Smooth muscle cell (in vitro differentiated cells): ENCODE measurements at regions not wholly inside any gene's neighbourhood (a gene's known extent, or its start where the extent isn't known, plus 50 kb on each side); places are given as distances from the start of the nearest gene placed in this dataset.
"Not testable (repeated sequence)": the region's sequence is repeated elsewhere in the genome, so short reads cannot be mapped to it uniquely, and the experiment has no call there.

Experiments
- DNase-seq: peaks from one replicate; lab custom pipeline; 2025; ENCODE audit not compliant: unreplicated experiment; lab: John Stamatoyannopoulos, UW
- H2AFZ ChIP-seq: fragments of 200-600 bp; sonication (generic); 2 replicates; pipeline ENCODE4 v1.6.0; 2016; ENCODE audit warnings: antibody characterized with exemption, low read depth, mild to moderate bottlenecking
- H3F3A ChIP-seq: fragments of 200-600 bp; sonication (generic); 2 replicates; pipeline ENCODE4 v1.6.0; 2017; ENCODE audit warnings: antibody characterized with exemption, low read depth
- H3K27ac ChIP-seq: fragments of 200-600 bp; sonication (generic); 2 replicates; pipeline ENCODE4 v1.5.1; 2016; ENCODE audit warnings: low read depth, mild to moderate bottlenecking
- H3K27me3 ChIP-seq: fragments of 200-600 bp; sonication (generic); 2 replicates; pipeline ENCODE4 v1.6.1; 2016; ENCODE audit warnings: low read depth, mild to moderate bottlenecking
- H3K36me3 ChIP-seq: fragments of 200-600 bp; sonication (generic); 2 replicates; pipeline ENCODE4 v1.5.1; 2016; ENCODE audit warnings: low read depth
- H3K4me1 ChIP-seq: fragments of 200-600 bp; sonication (generic); 2 replicates; pipeline ENCODE4 v1.5.1; 2016; ENCODE audit warnings: low read depth
- H3K4me2 ChIP-seq: fragments of 200-600 bp; sonication (generic); 2 replicates; pipeline ENCODE4 v1.6.0; 2016; ENCODE audit warnings: mild to moderate bottlenecking
- H3K4me3 ChIP-seq: fragments of 200-600 bp; sonication (generic); 2 replicates; pipeline ENCODE4 v1.5.1; 2016; ENCODE audit warnings: mild to moderate bottlenecking
- H3K79me2 ChIP-seq: fragments of 200-600 bp; sonication (generic); 2 replicates; pipeline ENCODE4 v1.6.0; 2016; ENCODE audit warnings: low read depth, mild to moderate bottlenecking
- H3K9ac ChIP-seq: fragments of 200-600 bp; sonication (generic); 2 replicates; pipeline ENCODE4 v1.6.0; 2016; ENCODE audit warnings: low read depth
- H3K9me3 ChIP-seq: fragments of 200-600 bp; sonication (generic); replicated peaks from 2 replicates; pipeline ENCODE4 v1.5.1; 2016; ENCODE audit warnings: low read depth
- H4K20me1 ChIP-seq: fragments of 200-600 bp; sonication (generic); 2 replicates; pipeline ENCODE4 v1.6.0; 2016; ENCODE audit warnings: low read depth
- CTCF ChIP-seq: fragments of 200-600 bp; sonication (generic); IDR thresholded peaks from 2 replicates; pipeline ENCODE4 v1.5.1; 2017; ENCODE audit warnings: borderline replicate concordance, mild to moderate bottlenecking, antibody characterized with exemption; ENCODE audit not compliant: insufficient read depth, poor library complexity, severe bottlenecking
- WGBS: methylation state at CpG from one replicate; pipeline ENCODE4 v1.1.7; 2016; ENCODE audit warnings: low lambda C conversion rate; 5-methylcytosine and 5-hydroxymethylcytosine counted together

GRCh38 chr3:191026746-191027145 lies 164.3 kb upstream of the GMNC start:
- Histone ChIP-seq H3K4me2 (no peak overlapping the region), H3K9me3 (no peaks in the 10 kb centered on the region), H4K20me1 (no peaks in the 10 kb centered on the region), H3K27ac (no peak overlapping the region), H2AFZ (no peak overlapping the region), H3K36me3 (no peaks in the 10 kb centered on the region), H3K4me1 (no peaks in the 10 kb centered on the region), H3K79me2 (no peaks in the 10 kb centered on the region), H3K4me3 (no peak overlapping the region), H3K9ac (no peak overlapping the region), H3F3A (no peaks in the 10 kb centered on the region), H3K27me3 (no peaks in the 10 kb centered on the region)
- WGBS = 78% methylated on average over 1 of the region's 1 CpG
- DNase-seq = no peak
- TF ChIP-seq CTCF = no peak

- no peak for DNase-seq
- no peak overlapping the region for H2AFZ ChIP-seq
- no peak overlapping the region for H3K4me2 ChIP-seq
- no peak overlapping the region for H3K27ac ChIP-seq
- no peaks in the 10 kb centered on the region for H3K27me3 ChIP-seq
- H3K79me2 ChIP-seq = no peaks in the 10 kb centered on the region
- no peak overlapping the region for H3K9ac ChIP-seq
- 64% methylated on average over 2 of the region's 2 CpGs for WGBS
- H3K36me3 ChIP-seq = no peaks in the 10 kb centered on the region
- no peaks in the 10 kb centered on the region for H3K9me3 ChIP-seq
- no peak for TF ChIP-seq CTCF
- H4K20me1 ChIP-seq = no peaks in the 10 kb centered on the region
- no peak overlapping the region for H3K4me3 ChIP-seq
- no peaks in the 10 kb centered on the region for H3F3A ChIP-seq
- H3K4me1 ChIP-seq = no peaks in the 10 kb centered on the region
Measured at GRCh38 chr3:191020730-191021396, 158.4 kb upstream of the GMNC start.

GRCh38 chr3:191019855-191020254 lies 157.4 kb upstream of the GMNC start:
- WGBS = 71% methylated on average over 6 of the region's 6 CpGs
- no peaks in the 10 kb centered on the region for H3K79me2 ChIP-seq
- H3K9ac ChIP-seq = no peak overlapping the region
- no peaks in the 10 kb centered on the region for H3K36me3 ChIP-seq
- no peak overlapping the region for H2AFZ ChIP-seq
- no peaks in the 10 kb centered on the region for H3K9me3 ChIP-seq
- DNase-seq = no peak
- H4K20me1 ChIP-seq = no peaks in the 10 kb centered on the region
- no peak overlapping the region for H3K27ac ChIP-seq
- no peaks in the 10 kb centered on the region for H3K27me3 ChIP-seq
- TF ChIP-seq CTCF = no peak
- no peak overlapping the region for H3K4me3 ChIP-seq
- no peaks in the 10 kb centered on the region for H3F3A ChIP-seq
- no peaks in the 10 kb centered on the region for H3K4me1 ChIP-seq
- no peak overlapping the region for H3K4me2 ChIP-seq

GRCh38 chr3:191015960-191016359 lies 153.5 kb upstream of the GMNC start:
- H3K9me3 ChIP-seq, H3K36me3 ChIP-seq, H3K9ac ChIP-seq, H3K4me1 ChIP-seq, H4K20me1 ChIP-seq, DNase-seq, H3K4me3 ChIP-seq, H3K79me2 ChIP-seq, H3K27me3 ChIP-seq, H3F3A ChIP-seq, H2AFZ ChIP-seq, H3K27ac ChIP-seq, H3K4me2 ChIP-seq: not testable (repeated sequence)
- 87% methylated on average over 6 of the region's 6 CpGs for WGBS
